HepG2 (cell line): ENCODE measurements at regions not wholly inside any gene's neighbourhood (a gene's known extent, or its start where the extent isn't known, plus 50 kb on each side); places are given as distances from the start of the nearest gene placed in this dataset.

Source experiments
- ATAC-seq: fragments of 200-7000 bp; cut with Tn5 transposase; 3 replicates; pipeline ENCODE4 v1.9.1; 2020; ENCODE audit warnings: mild to moderate bottlenecking, moderate library complexity
- BruUV-seq: library from RNA; stranded (reverse); fragments of 400-500 nt; replicated peaks from 2 replicates; lab custom pipeline; 2021; lab: Mats Ljungman, UMichigan
- CTCF ChIA-PET: fragments of 300-600 bp; formaldehyde crosslinking; extraction: SDS; loops from one replicate; lab custom pipeline; 2021; ENCODE audit warnings: low total read pairs, inconsistent platforms, low intra/inter-chr PET ratio; lab: Yijun Ruan, JAX
- POLR2A ChIA-PET: fragments of 350-600 bp; sonication (Branson Sonifier 250); formaldehyde crosslinking; loops from one replicate; lab custom pipeline; 2020; ENCODE audit warnings: antibody characterized with exemption, inconsistent platforms; lab: Yijun Ruan, JAX
- DNase-seq: peaks from one replicate; pipeline ENCODE4 v3.0.0-alpha.2; 2015; ENCODE audit warnings: low spot score
- FAIRE-seq: peaks from 3 replicates; lab custom pipeline; 2011; peaks lifted over from hg19 to GRCh38; lab: Jason Lieb, UNC
- H2AFZ ChIP-seq: one replicate; pipeline ENCODE4 v1.6.1; 2011; ENCODE audit warnings: low read length, inconsistent platforms
- H3K27ac ChIP-seq: fragments of 300-600 bp; 3 replicates; pipeline ENCODE4 v1.8.0; 2011; ENCODE audit warnings: mixed run types, mild to moderate bottlenecking, mixed read lengths, low read length, inconsistent platforms; ENCODE audit not compliant: insufficient read depth; ENCODE audit errors: extremely low read length
- H3K27me3 ChIP-seq, 2 experiments: fragments of 200-600 bp in 1 of 2; 2 replicates in 1 of 2; 3 replicates in 1 of 2; pipeline versions ENCODE4 v1.6.0 to v1.8.0; 2011; ENCODE audit warnings: low read length in 2 of 2, mild to moderate bottlenecking in 2 of 2, moderate library complexity in 2 of 2, inconsistent platforms in 1 of 2; ENCODE audit not compliant: insufficient read depth in 2 of 2, control insufficient read depth in 1 of 2
- H3K36me3 ChIP-seq, 2 experiments: fragments of 200-600 bp in 1 of 2; replicated peaks in 1 of 2; 2 replicates in 1 of 2; 3 replicates in 1 of 2; pipeline versions ENCODE4 v1.5.1 to v1.8.0; 2011; ENCODE audit warnings: low read length in 2 of 2, inconsistent platforms in 1 of 2; ENCODE audit not compliant: insufficient read depth in 2 of 2, control insufficient read depth in 1 of 2
- H3K4me1 ChIP-seq: 2 replicates; pipeline ENCODE4 v1.5.1; 2012; ENCODE audit warnings: low read length, inconsistent platforms; ENCODE audit not compliant: insufficient read depth
- H3K4me2 ChIP-seq: 2 replicates; pipeline ENCODE4 v1.6.0; 2011; ENCODE audit warnings: low read depth, low read length, inconsistent platforms
- H3K4me3 ChIP-seq, 3 experiments: fragments of 200-600 bp in 1 of 3; sonication (generic), shearing (Covaris generic) in 1 of 3; replicated peaks in 1 of 3; 2 replicates each; pipeline ENCODE4 v1.5.1; 2011 to 2016; ENCODE audit warnings: low read length in 3 of 3, inconsistent platforms in 2 of 3, low read depth in 2 of 3, mild to moderate bottlenecking in 2 of 3, control low read depth in 1 of 3, mixed read lengths in 1 of 3; ENCODE audit not compliant: insufficient read depth in 1 of 3
- H3K79me2 ChIP-seq: one replicate; pipeline ENCODE4 v1.6.1; 2011; ENCODE audit warnings: low read length, inconsistent platforms; ENCODE audit not compliant: insufficient read depth
- H3K9ac ChIP-seq: 2 replicates; pipeline ENCODE4 v1.6.0; 2011; ENCODE audit warnings: mild to moderate bottlenecking, low read depth, low read length, inconsistent platforms; ENCODE audit not compliant: insufficient read depth
- H3K9me3 ChIP-seq: 2 replicates; pipeline ENCODE4 v1.5.1; 2012; ENCODE audit warnings: mild to moderate bottlenecking, low read length
- H4K20me1 ChIP-seq: 2 replicates; pipeline ENCODE4 v1.6.0; 2011; ENCODE audit warnings: inconsistent platforms, mild to moderate bottlenecking, low read length, moderate library complexity; ENCODE audit not compliant: insufficient read depth
- CBFB ChIP-seq: sonication (generic); formaldehyde crosslinking; IDR thresholded peaks from 2 replicates; pipeline ENCODE4 v1.4.0; 2020; ENCODE audit warnings: missing genetic modification reagents
- CENPBD1 ChIP-seq: sonication (generic); formaldehyde crosslinking; IDR thresholded peaks from 2 replicates; pipeline ENCODE4 v1.8.0; 2022; ENCODE audit warnings: missing genetic modification reagents, low read depth, mild to moderate bottlenecking, borderline replicate concordance
- ELF4 ChIP-seq: sonication (generic); formaldehyde crosslinking; IDR thresholded peaks from 2 replicates; pipeline ENCODE4 v1.5.0; 2020; ENCODE audit warnings: missing genetic modification reagents, mild to moderate bottlenecking, moderate library complexity, borderline replicate concordance
- FOXP4 ChIP-seq: sonication (generic); formaldehyde crosslinking; IDR thresholded peaks from 2 replicates; pipeline ENCODE4 v1.4.0; 2020; ENCODE audit warnings: missing genetic modification reagents
- IKZF1 ChIP-seq: fragments of 450-650 bp; IDR thresholded peaks from 2 replicates; pipeline ENCODE4 v1.7.1; 2016
- JARID2 ChIP-seq: sonication (generic); formaldehyde crosslinking; IDR thresholded peaks from 2 replicates; pipeline ENCODE4 v1.8.1; 2023; ENCODE audit warnings: missing genetic modification reagents, inconsistent platforms; ENCODE audit not compliant: insufficient replicate concordance
- ZBTB2 ChIP-seq: sonication (generic); formaldehyde crosslinking; IDR thresholded peaks from 2 replicates; pipeline ENCODE4 v1.8.0; 2022; ENCODE audit warnings: low read depth, missing genetic modification reagents
- ZBTB4 ChIP-seq: sonication (generic); formaldehyde crosslinking; IDR thresholded peaks from 2 replicates; pipeline ENCODE4 v1.4.0; 2020; ENCODE audit warnings: missing genetic modification reagents, mild to moderate bottlenecking, borderline replicate concordance
- ZHX1 ChIP-seq: sonication (generic); formaldehyde crosslinking; IDR thresholded peaks from 2 replicates; pipeline ENCODE4 v1.8.1; 2022; ENCODE audit warnings: low read depth, mild to moderate bottlenecking, missing genetic modification reagents
- ZNF781 ChIP-seq: sonication (generic); formaldehyde crosslinking; IDR thresholded peaks from 2 replicates; pipeline ENCODE4 v1.5.1; 2020; ENCODE audit warnings: borderline replicate concordance, mild to moderate bottlenecking, missing genetic modification reagents; ENCODE audit errors: not compliant biosample characterization
- ZUFSP ChIP-seq: sonication (generic); formaldehyde crosslinking; IDR thresholded peaks from 2 replicates; pipeline ENCODE4 v1.9.0; 2021; ENCODE audit warnings: missing genetic modification reagents, mild to moderate bottlenecking, borderline replicate concordance
- WGBS: methylation state at CpG from one replicate; pipeline ENCODE4 v1.1.6; 2017; ENCODE audit warnings: low lambda C conversion rate; 5-methylcytosine and 5-hydroxymethylcytosine counted together
- in situ Hi-C: cut with HindIII; loops from 2 replicates; pipeline ENCODE4 v1.10.0; 2017; ENCODE audit warnings: low pct_unique_long_range_greater_than_20kb; ENCODE audit not compliant: extremely low pct_ligation_motif_present
- intact Hi-C: fragments of 100-400 bp; cut with micrococcal nuclease; formaldehyde crosslinking; loops from one replicate; pipeline ENCODE4 v1.10.0; 2022; ENCODE audit not compliant: unreplicated experiment

GRCh38 chr9:1713841-1714240 is 301.3 kb upstream of the SMARCA2 start (continued):
- TF ChIP-seq ZUFSP (CRISPR knock-in tag) (no peak), ZNF781 (CRISPR knock-in tag) (no peak), CENPBD1 (no peak), IKZF1 (no peak)

- FAIRE-seq = no peak
- no peak overlapping the region for H2AFZ ChIP-seq
- no peaks in the 10 kb centered on the region for H3K27me3 ChIP-seq
- no TSS peak for BruUV-seq
- ChIA-PET POLR2A (no interaction called here), CTCF (no interaction called here)
- no peak overlapping the region for H3K4me3 ChIP-seq
- intact Hi-C loops = no loop called here
- no peaks in the 10 kb centered on the region for H4K20me1 ChIP-seq
- DNase-seq = no peak
- 0% methylated on average over 2 of the region's 2 CpGs for WGBS
- no peaks in the 10 kb centered on the region for H3K36me3 ChIP-seq
- no peaks in the 10 kb centered on the region for H3K9me3 ChIP-seq
- H3K9ac ChIP-seq = no peak overlapping the region
- no peak overlapping the region for H3K4me2 ChIP-seq
- ATAC-seq = no peak
- no peaks in the 10 kb centered on the region for H3K79me2 ChIP-seq
- H3K4me1 ChIP-seq = no peaks in the 10 kb centered on the region
- in situ Hi-C loops = no loop called here
- no peak overlapping the region for H3K27ac ChIP-seq
- TF ChIP-seq CBFB (CRISPR knock-in tag) (no peak), FOXP4 (CRISPR knock-in tag) (no peak), ZHX1 (CRISPR knock-in tag) (no peak), JARID2 (CRISPR knock-in tag) (no peak), ELF4 (CRISPR knock-in tag) (no peak), ZBTB4 (CRISPR knock-in tag) (no peak), ZBTB2 (CRISPR knock-in tag) (no peak)
These were observed 297.3 kb upstream of the SMARCA2 start for GRCh38 chr9:1717882-1718281.
